ENCODE measurements at regions not wholly inside any gene's neighbourhood (a gene's known extent, or its start where the extent isn't known, plus 50 kb on each side); places are given as distances from the start of the nearest gene placed in this dataset.

DNA sequence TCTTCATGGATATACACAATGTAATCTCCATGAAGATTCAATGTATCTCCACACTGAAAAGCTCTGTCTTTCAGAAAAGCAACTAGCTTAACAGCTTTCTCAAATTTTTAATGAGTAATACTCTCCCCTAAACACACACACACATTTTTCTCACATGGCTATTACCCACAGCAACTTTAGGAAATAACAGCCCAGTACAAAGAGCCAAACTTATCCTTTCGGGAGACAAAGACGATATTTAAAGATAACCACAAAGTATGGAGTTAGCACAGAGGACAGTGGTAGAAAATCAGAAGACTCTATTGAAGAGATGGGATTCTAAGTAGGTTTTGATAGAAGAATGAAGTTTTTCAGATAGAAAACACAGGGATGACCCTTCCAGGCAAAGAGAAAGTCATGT, 394.9 kb upstream of the TRIB2 start:
- H3K4me3 ChIP-seq: no peak overlapping the region
- no peaks in the 10 kb centered on the region for H3K36me3 ChIP-seq
- H3K9me3 ChIP-seq: peaks cover 11% of the 10 kb centered on the region; the same call in 1 of the 2 replicates
- TF ChIP-seq Cebpa-rat (IDR thresholded peaks at IDR 0.05): no peak
- H3K9ac ChIP-seq: no peak overlapping the region
- H4K20me1 ChIP-seq: no peaks in the 10 kb centered on the region
- peaks cover 11% of the 10 kb centered on the region; the same call in 1 of the 2 replicates for H3K4me1 ChIP-seq
- no peak overlapping the region for H3K4me2 ChIP-seq
- no peak overlapping the region for H3K27ac ChIP-seq
- no peaks in the 10 kb centered on the region for H3K27me3 ChIP-seq

DNA sequence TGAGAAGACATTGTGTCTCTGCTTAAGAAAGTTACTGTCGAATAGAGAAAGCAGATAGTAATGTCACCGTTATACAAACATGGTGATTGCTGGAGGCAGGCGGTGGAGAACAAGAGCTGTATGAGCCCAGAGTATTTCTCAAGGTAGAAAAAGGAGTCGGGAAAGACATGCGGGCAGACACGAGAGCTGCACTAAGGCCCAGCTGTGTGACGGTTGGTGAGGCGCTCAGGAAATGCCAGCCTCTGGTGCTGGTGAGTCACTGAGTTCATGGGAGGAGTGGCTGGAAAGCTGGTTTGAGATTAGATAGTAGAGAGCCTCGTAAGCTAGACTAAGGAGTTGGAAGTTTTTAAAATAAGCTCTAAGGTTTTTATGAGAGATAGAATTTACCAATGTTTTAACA, 390.9 kb upstream of the TRIB2 start:
- Histone ChIP-seq H3K27ac (no peak overlapping the region), H3K9me3 (peaks cover 20% of the 10 kb centered on the region; the same call in 1 of the 2 replicates), H3K27me3 (no peaks in the 10 kb centered on the region), H3K36me3 (no peaks in the 10 kb centered on the region), H3K4me2 (no peak overlapping the region), H4K20me1 (no peaks in the 10 kb centered on the region), H3K4me3 (no peak overlapping the region), H3K9ac (no peak overlapping the region), H3K4me1 (0 out of 2 replicates have a peak, but pooled peaks cover 6% of the 10 kb centered on the region)
- TF ChIP-seq Cebpa-rat (IDR thresholded peaks at IDR 0.05): no peak

DNA sequence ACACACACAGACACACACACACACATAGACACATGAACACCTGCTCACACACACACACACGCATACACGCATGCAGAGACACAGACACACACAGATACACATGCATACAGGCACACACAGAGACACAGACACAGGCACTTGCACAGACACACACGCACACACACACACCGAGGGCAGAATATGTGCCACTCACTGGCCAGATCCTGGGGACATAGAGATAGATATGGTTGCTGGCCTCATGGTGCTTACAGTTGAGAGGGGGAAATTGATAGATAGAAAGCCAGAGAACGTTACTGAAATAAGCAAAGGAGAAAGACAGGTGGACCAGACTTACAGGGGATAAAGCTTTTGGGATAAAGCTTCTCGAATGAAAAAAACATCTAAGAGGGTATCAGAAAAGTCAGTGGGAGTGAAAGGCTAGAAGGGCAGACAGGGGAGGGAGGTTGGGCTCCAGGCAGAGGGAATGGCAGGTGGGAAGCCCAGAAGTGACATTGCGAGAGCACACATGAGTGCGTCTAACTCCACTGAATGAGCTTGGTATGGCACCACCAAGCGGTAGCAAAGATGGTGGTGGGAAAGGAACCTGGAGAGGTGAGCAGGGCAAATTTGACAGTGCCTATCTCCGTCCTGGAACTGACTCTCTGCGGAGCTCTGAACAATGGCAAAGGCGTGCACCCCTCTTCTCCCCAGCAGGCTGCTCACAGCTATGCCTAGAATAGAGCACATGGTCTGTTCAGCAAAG, 390.1 kb upstream of the TRIB2 start:
- H3K27ac ChIP-seq: no peak overlapping the region
- H3K9ac ChIP-seq: no peak overlapping the region
- no peak overlapping the region for H3K4me3 ChIP-seq
- H3K4me2 ChIP-seq: no peak overlapping the region
- H3K9me3 ChIP-seq: peaks cover 20% of the 10 kb centered on the region; the same call in 1 of the 2 replicates
- 0 out of 2 replicates have a peak, but pooled peaks cover 6% of the 10 kb centered on the region for H3K4me1 ChIP-seq
- H3K27me3 ChIP-seq: no peaks in the 10 kb centered on the region
- no peaks in the 10 kb centered on the region for H4K20me1 ChIP-seq
- no peak for TF ChIP-seq Cebpa-rat (IDR thresholded peaks at IDR 0.05)
- H3K36me3 ChIP-seq: no peaks in the 10 kb centered on the region

DNA sequence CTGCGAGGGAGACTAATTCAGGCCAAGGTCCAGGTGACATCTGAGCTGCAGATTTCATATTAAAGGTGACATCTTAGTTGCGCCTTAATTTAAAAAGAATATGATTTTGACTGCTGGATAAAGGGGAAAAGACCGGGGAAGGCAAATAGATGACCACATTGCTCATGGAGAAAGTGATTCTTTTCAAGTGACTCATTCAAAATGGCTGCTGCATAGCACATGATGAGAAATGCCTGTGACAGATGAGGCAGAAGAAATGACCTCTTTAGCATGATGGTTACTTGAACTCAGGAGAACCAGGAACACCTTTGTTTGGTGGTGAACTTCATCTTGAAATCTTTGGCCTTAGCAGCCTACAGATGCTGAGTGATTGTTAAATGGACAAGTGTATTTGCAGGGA, 385.8 kb upstream of the TRIB2 start:
- peaks cover 27% of the 10 kb centered on the region for H3K9me3 ChIP-seq
- no peaks in the 10 kb centered on the region for H3K27me3 ChIP-seq
- H3K9ac ChIP-seq: no peak overlapping the region
- TF ChIP-seq Cebpa-rat (IDR thresholded peaks at IDR 0.05): no peak
- H4K20me1 ChIP-seq: no peaks in the 10 kb centered on the region
- no peak overlapping the region for H3K27ac ChIP-seq
- H3K4me1 ChIP-seq: peaks cover 17% of the 10 kb centered on the region
- no peak overlapping the region for H3K4me3 ChIP-seq
- H3K4me2 ChIP-seq: no peak overlapping the region
- H3K36me3 ChIP-seq: no peaks in the 10 kb centered on the region; the same call in 1 of the 2 replicates

DNA sequence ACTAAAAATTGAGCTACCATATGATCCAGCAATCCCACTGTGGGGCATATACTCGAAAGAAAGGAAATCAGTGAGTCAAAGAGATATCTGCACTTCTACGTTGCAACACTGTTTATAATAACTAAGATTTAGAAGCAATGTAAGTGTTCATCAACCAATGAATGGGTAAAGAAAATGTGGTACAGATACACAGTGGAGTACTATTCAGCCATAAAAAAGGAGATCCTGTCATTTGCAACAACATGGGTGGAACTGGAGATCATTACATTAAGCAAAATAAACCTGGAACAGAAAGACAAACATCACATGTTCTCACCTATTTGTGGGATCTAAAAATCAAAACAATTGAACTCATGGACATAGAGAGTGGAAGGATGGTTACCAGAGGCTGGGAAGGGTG, 385.0 kb upstream of the TRIB2 start:
- H3K27me3 ChIP-seq: no peaks in the 10 kb centered on the region
- H3K9ac ChIP-seq: no peak overlapping the region
- no peak for TF ChIP-seq Cebpa-rat (IDR thresholded peaks at IDR 0.05)
- no peaks in the 10 kb centered on the region for H4K20me1 ChIP-seq
- no peaks in the 10 kb centered on the region; the same call in 1 of the 2 replicates for H3K36me3 ChIP-seq
- no peak overlapping the region for H3K27ac ChIP-seq
- peaks cover 15% of the 10 kb centered on the region for H3K4me1 ChIP-seq
- H3K9me3 ChIP-seq: peaks cover 29% of the 10 kb centered on the region
- H3K4me2 ChIP-seq: no peak overlapping the region
- H3K4me3 ChIP-seq: no peak overlapping the region

DNA sequence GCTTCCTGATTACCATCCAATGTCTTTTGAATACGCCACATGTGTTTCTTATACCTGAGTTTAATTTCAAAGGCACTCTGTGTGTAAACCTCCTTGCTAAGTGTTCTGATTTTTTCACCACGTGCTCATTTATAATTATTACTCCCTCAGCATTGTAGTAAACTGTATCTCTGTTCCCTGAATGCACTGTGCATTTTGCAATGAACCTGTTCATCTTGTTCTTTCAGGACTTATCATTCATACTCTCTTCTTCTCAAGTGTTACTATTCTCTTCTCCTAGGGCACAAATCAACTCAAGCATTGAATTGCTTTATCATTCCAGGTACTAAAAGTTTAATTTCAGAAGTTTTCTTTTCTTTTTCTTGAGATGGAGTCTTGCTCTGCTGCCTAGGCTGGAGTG, 383.4 kb upstream of the TRIB2 start:
- no peak for TF ChIP-seq Cebpa-rat (IDR thresholded peaks at IDR 0.05)
- Histone ChIP-seq H3K9me3 (peaks cover 25% of the 10 kb centered on the region), H3K4me3 (no peak overlapping the region), H3K27me3 (no peaks in the 10 kb centered on the region), H3K4me2 (no peak overlapping the region), H4K20me1 (no peaks in the 10 kb centered on the region), H3K4me1 (peaks cover 15% of the 10 kb centered on the region), H3K36me3 (no peaks in the 10 kb centered on the region; the same call in 1 of the 2 replicates), H3K9ac (no peak overlapping the region), H3K27ac (no peak overlapping the region)

DNA sequence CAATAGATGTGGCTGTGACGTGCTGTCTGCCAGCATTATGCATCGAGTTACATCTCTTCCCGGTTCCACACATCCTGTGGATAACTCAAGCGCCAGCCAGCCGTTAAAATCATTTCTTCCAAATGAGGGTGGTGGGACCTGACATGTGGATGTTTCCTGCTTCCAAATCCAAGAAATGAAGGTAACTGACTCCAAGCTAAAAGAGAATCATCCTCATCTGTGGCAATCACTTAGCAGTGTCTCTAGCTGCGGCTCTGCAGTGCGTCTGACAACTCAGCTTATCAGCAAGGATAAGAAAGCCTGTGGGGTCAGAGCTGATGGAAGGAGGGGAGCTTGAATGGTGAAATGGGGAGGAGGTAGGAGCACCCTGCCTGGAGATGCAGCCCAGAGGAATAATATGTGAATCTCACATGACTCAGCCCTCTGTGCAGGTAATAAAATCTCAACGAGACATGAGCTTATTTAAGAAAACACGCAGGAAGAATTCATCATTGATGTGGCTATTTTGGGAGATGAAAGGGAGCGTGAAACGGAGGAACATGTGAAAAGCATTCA, 382.2 kb upstream of the TRIB2 start:
- Histone ChIP-seq H3K4me2 (peak overlapping the region; percentile 76), H3K4me1 (peaks cover 15% of the 10 kb centered on the region), H3K4me3 (no peak overlapping the region), H3K9me3 (peaks cover 25% of the 10 kb centered on the region), H3K9ac (no peak overlapping the region; the same call in 1 of the 2 replicates), H3K36me3 (no peaks in the 10 kb centered on the region; the same call in 1 of the 2 replicates), H4K20me1 (no peaks in the 10 kb centered on the region), H3K27me3 (no peaks in the 10 kb centered on the region), H3K27ac (peak overlapping the region; percentile 26; the same call in 1 of the 2 replicates)
- TF ChIP-seq Cebpa-rat (IDR thresholded peaks at IDR 0.05): no peak

DNA sequence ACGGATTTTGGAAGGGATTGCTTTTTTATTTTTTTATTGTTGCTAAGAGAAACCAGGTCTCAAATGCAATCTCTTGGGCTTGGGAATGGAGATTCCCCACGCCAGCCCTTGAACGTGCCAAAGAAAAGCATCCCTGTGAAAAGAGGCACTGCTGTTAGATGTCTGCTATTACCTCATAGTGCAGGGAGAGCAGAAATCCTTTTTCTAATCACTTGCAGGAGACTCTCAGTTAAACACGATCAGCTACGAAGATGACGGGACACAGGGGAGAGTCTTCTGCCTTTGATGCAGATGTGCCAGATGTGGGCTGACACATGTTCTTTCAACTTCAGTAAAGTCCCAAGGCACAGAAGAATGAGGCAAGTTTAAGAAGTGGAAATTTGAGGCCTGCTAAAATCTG, 381.6 kb upstream of the TRIB2 start:
- no peak for TF ChIP-seq Cebpa-rat (IDR thresholded peaks at IDR 0.05)
- H3K9me3 ChIP-seq: peaks cover 25% of the 10 kb centered on the region
- H3K9ac ChIP-seq: no peak overlapping the region
- H3K4me2 ChIP-seq: peak overlapping the region; percentile 76
- H3K4me3 ChIP-seq: no peak overlapping the region
- no peaks in the 10 kb centered on the region for H3K27me3 ChIP-seq
- peaks cover 15% of the 10 kb centered on the region for H3K4me1 ChIP-seq
- no peaks in the 10 kb centered on the region for H4K20me1 ChIP-seq
- H3K27ac ChIP-seq: no peak overlapping the region
- no peaks in the 10 kb centered on the region; the same call in 1 of the 2 replicates for H3K36me3 ChIP-seq

DNA sequence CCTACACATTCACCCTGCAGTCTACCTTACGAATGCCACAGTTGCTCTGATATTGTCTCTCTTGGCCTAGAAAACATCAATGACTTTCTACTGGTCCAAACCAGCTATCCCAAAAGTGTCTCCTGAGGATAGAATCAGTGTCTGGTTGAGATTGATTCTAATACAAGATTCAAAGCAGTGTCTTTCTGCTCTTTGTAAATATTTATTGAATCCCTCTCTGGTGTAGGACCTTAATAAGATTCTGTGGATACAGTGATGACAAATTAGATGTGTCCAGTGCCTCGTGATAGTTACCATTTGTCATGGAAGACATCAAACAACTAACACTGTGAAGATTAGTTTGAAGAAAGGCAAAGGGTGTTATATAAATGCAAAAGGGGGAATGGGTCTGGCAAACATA, 380.7 kb upstream of the TRIB2 start:
- H3K36me3 ChIP-seq: no peaks in the 10 kb centered on the region; the same call in 1 of the 2 replicates
- peaks cover 15% of the 10 kb centered on the region for H3K4me1 ChIP-seq
- peaks cover 25% of the 10 kb centered on the region for H3K9me3 ChIP-seq
- H3K27me3 ChIP-seq: no peaks in the 10 kb centered on the region
- TF ChIP-seq Cebpa-rat (IDR thresholded peaks at IDR 0.05): no peak
- H3K27ac ChIP-seq: no peak overlapping the region
- no peak overlapping the region for H3K9ac ChIP-seq
- no peak overlapping the region for H3K4me3 ChIP-seq
- no peaks in the 10 kb centered on the region for H4K20me1 ChIP-seq
- H3K4me2 ChIP-seq: no peak overlapping the region
